Loucy (cell line): ENCODE measurements at regions not wholly inside any gene's neighbourhood (a gene's known extent, or its start where the extent isn't known, plus 50 kb on each side); places are given as distances from the start of the nearest gene placed in this dataset.
"Not testable (repeated sequence)": the region's sequence is repeated elsewhere in the genome, so short reads cannot be mapped to it uniquely, and the experiment has no call there.

Experiments
- CTCF ChIP-seq: fragments of 200-600 bp; sonication (generic); conservative IDR thresholded peaks from 2 replicates; pipeline ENCODE4 v1.5.1; 2014; ENCODE audit warnings: mild to moderate bottlenecking, antibody characterized with exemption, low read length
- EZH2phosphoT487 ChIP-seq: fragments of 200-600 bp; IDR thresholded peaks from 2 replicates; pipeline ENCODE4 v1.6.1; 2018; ENCODE audit warnings: antibody characterized with exemption, mild to moderate bottlenecking, moderate library complexity, borderline replicate concordance

GRCh38 chr7:76131887-76132286, 69.8 kb upstream of the SRRM3 start:
- not testable (repeated sequence) for TF ChIP-seq EZH2phosphoT487, CTCF
